ENCODE measurements at regions not wholly inside any gene's neighbourhood (a gene's known extent, or its start where the extent isn't known, plus 50 kb on each side); places are given as distances from the start of the nearest gene placed in this dataset.

DNA sequence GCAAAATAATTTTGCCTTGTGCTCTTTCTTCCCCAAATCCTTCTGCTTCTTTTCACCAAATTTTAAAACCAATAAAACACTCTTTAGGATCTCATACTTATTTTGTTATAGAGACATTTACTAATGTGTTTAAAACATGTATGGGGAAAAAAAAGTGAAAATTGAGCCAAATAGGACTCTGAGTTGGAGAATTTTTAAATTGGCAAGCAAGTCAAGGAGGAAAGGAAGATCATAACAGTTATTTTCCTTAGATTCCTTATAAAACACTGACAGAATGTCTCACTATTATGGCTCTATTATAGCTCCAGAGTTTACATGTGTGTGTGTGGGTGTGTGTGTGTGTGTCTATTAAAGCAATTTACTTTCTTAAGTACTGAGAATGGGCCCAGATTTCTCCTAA is 220.5 kb downstream of the SLC6A15 start:
- intact Hi-C loops (cut with DNase I), result no loop called here
- H3K4me1 ChIP-seq, result no peaks in the 10 kb centered on the region
- no peak for ATAC-seq
- TF ChIP-seq, protein P1, sequence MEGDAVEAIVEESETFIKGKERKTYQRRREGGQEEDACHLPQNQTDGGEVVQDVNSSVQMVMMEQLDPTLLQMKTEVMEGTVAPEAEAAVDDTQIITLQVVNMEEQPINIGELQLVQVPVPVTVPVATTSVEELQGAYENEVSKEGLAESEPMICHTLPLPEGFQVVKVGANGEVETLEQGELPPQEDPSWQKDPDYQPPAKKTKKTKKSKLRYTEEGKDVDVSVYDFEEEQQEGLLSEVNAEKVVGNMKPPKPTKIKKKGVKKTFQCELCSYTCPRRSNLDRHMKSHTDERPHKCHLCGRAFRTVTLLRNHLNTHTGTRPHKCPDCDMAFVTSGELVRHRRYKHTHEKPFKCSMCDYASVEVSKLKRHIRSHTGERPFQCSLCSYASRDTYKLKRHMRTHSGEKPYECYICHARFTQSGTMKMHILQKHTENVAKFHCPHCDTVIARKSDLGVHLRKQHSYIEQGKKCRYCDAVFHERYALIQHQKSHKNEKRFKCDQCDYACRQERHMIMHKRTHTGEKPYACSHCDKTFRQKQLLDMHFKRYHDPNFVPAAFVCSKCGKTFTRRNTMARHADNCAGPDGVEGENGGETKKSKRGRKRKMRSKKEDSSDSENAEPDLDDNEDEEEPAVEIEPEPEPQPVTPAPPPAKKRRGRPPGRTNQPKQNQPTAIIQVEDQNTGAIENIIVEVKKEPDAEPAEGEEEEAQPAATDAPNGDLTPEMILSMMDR (IDR thresholded peaks at IDR 0.05), result no peak
- no peak overlapping the region for H3K4me3 ChIP-seq
- no peaks in the 10 kb centered on the region for H3K36me3 ChIP-seq
- H3K9me3 ChIP-seq, result no peaks in the 10 kb centered on the region
- no peaks in the 10 kb centered on the region for H3K27me3 ChIP-seq (ENCODE audit: low read depth)
- no peak overlapping the region for H3K27ac ChIP-seq
- no peak for DNase-seq

DNA sequence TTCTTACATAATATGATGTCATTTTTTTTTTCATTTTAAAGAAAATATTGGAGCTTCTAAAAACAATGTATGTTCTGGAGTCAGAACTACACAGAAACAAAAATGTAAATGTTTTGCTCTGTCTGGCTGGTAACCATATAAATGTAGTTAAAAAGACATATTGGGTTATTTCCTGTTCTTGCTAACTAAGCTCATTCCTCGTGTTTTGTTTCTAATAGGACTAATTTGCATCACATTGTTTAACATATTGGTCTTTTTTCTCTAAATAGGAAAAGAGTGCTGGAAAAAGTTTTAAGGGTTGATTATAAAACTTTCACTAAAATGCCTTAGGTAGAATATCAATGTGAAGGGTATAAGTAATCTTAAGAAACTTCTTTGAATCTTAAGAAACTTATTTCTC is 221.3 kb downstream of the SLC6A15 start:
- intact Hi-C loops (cut with DNase I), result no loop called here
- Histone ChIP-seq H3K4me1 (no peaks in the 10 kb centered on the region), H3K36me3 (no peaks in the 10 kb centered on the region), H3K27me3 (ENCODE audit: low read depth) (no peaks in the 10 kb centered on the region), H3K9me3 (no peaks in the 10 kb centered on the region), H3K4me3 (no peak overlapping the region), H3K27ac (no peak overlapping the region)
- DNase-seq (no peak), ATAC-seq (no peak)
- TF ChIP-seq, protein P1 (IDR thresholded peaks at IDR 0.05), result no peak

DNA sequence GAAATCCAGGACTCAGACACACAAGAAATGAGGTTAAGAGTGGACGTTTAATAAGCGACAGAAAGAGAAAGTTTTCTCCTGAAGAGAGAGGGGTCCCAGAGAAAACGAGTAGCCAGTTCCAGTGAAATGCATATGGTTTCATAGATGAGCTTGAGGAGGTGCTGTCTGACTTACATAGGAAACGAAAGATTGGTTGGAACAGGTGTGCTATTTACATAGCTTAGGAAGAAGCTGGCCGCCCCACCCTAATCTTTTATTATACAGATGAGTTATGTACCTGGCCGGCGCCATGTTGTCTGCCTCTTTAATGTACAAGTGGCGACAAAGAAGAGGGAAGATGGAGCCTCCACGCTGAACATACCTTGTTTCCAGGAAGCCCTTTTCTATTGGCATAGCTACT is 223.0 kb downstream of the SLC6A15 start:
- H3K9me3 ChIP-seq, result no peaks in the 10 kb centered on the region
- no peak overlapping the region for H3K27ac ChIP-seq
- no peaks in the 10 kb centered on the region for H3K4me1 ChIP-seq
- ATAC-seq (no peak), DNase-seq (no peak)
- TF ChIP-seq, protein P1 (IDR thresholded peaks at IDR 0.05), result no peak
- no peaks in the 10 kb centered on the region for H3K36me3 ChIP-seq
- no peak overlapping the region for H3K4me3 ChIP-seq
- no peaks in the 10 kb centered on the region for H3K27me3 ChIP-seq (ENCODE audit: low read depth)
- intact Hi-C loops (cut with DNase I), result no loop called here

DNA sequence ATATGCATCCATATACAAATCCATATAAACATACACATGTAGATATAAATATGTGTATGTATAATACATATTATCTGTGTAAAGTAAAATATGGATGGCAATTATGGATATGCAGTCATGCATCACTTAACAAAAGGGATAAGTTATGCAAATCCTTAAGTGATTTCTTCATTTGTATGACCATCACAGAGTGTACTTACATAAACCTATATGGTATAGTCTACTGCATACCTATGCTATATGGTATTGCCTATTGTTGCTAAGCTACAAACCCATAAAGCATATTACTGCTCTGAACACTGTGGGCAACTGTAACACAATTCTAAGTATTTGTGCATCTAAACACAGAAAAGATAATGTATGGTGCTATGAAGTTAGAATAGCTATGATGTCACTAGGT is 227.2 kb downstream of the SLC6A15 start:
- Histone ChIP-seq H3K27me3 (ENCODE audit: low read depth) (no peaks in the 10 kb centered on the region), H3K4me1 (no peaks in the 10 kb centered on the region), H3K9me3 (no peaks in the 10 kb centered on the region), H3K27ac (no peak overlapping the region), H3K36me3 (no peaks in the 10 kb centered on the region), H3K4me3 (no peak overlapping the region)
- DNase-seq (no peak), ATAC-seq (no peak)
- intact Hi-C loops (cut with DNase I), result no loop called here
- TF ChIP-seq, protein P1 (IDR thresholded peaks at IDR 0.05), result no peak

DNA sequence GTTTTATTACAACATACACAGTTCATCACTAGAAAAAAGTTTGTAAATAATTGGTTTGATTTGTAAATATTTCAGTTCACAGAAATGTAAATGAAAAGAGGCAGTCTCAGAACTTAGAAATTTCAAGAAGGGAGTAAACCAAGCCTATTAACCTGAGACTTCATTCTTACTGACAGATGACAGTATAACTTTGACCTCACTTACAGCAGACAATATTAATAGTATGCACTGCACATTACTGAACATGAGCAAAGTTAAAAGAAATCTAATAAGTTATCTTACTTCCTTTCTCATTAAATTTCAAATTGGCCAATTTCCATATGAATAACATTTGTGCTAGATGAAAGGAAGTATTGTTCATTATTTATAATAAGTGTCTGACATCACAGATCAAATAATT is 235.8 kb downstream of the SLC6A15 start:
- H3K4me1 ChIP-seq, result no peaks in the 10 kb centered on the region
- no peaks in the 10 kb centered on the region for H3K27me3 ChIP-seq (ENCODE audit: low read depth)
- no peak overlapping the region for H3K4me3 ChIP-seq
- no peaks in the 10 kb centered on the region for H3K36me3 ChIP-seq
- no peaks in the 10 kb centered on the region for H3K9me3 ChIP-seq
- no peak overlapping the region for H3K27ac ChIP-seq
- TF ChIP-seq, protein P1 (IDR thresholded peaks at IDR 0.05), result no peak
- ATAC-seq (no peak), DNase-seq (no peak)
- intact Hi-C loops (cut with DNase I), result no loop called here

DNA sequence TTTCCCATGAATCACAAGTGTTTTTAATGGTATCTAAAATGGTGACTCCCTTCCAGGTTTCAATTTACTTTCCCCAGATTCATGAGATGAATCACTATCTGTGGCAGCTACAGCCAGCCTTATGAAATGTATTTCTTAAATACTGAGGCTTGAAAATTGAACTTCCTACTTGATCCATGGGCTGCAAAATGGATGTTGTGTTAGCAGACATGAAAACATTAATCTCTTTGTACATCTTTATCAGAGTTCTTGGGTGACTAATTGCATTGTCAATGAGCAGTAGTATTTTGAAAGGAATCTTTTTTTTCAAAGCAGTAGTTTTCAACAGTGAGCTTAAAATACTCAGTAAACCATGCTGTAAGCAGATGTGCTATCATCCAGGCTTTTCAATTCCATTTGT is 250.8 kb downstream of the SLC6A15 start:
- DNase-seq, result no peak
- intact Hi-C loops (cut with DNase I), result no loop called here
- H3K36me3 ChIP-seq, result no peaks in the 10 kb centered on the region
- TF ChIP-seq, protein P1 (IDR thresholded peaks at IDR 0.05), result no peak
- H3K9me3 ChIP-seq, result no peaks in the 10 kb centered on the region
- no peaks in the 10 kb centered on the region for H3K4me1 ChIP-seq
- no peaks in the 10 kb centered on the region for H3K27me3 ChIP-seq (ENCODE audit: low read depth)
- no peak overlapping the region for H3K4me3 ChIP-seq
- no peak overlapping the region for H3K27ac ChIP-seq
- no peak for ATAC-seq

All from lower lobe of right lung (tissue), 2 donors.